Breast epithelium (tissue), 4 donors: ENCODE measurements at regions not wholly inside any gene's neighbourhood (a gene's known extent, or its start where the extent isn't known, plus 50 kb on each side); places are given as distances from the start of the nearest gene placed in this dataset.

Experiments
- DNase-seq, 2 donors: peaks; one replicate each; pipeline ENCODE4 v3.0.0-alpha.2; 2019; ENCODE audit warnings: low spot score in 2 of 2
- H3K27ac ChIP-seq, 2 donors: fragments of 200-600 bp; sonication (generic) in 1 of 2; one replicate each; pipeline ENCODE4 v1.5.1; 2016 to 2019; ENCODE audit warnings: mild to moderate bottlenecking in 1 of 2
- H3K27me3 ChIP-seq, 2 donors: fragments of 200-600 bp; sonication (generic) in 1 of 2; one replicate each; pipeline versions ENCODE4 v1.5.1 to v1.6.0; 2017 to 2019; ENCODE audit warnings: control low read depth in 1 of 2, mild to moderate bottlenecking in 1 of 2
- H3K36me3 ChIP-seq: fragments of 200-600 bp; one replicate; pipeline ENCODE4 v1.5.1; 2019
- H3K4me1 ChIP-seq, 2 donors: fragments of 200-600 bp; sonication (generic); one replicate each; pipeline ENCODE4 v1.5.1; 2016 to 2019; ENCODE audit warnings: control low read depth in 1 of 2
- H3K4me3 ChIP-seq, 3 donors: fragments of 200-600 bp; sonication (generic); 1 replicate in 2 of 3; 2 replicates in 1 of 3; pipeline ENCODE4 v1.5.1; 2016 to 2019; ENCODE audit warnings: mild to moderate bottlenecking in 3 of 3, moderate library complexity in 2 of 3
- H3K9me3 ChIP-seq, 2 donors: fragments of 200-600 bp; sonication (generic) in 1 of 2; one replicate each; pipeline ENCODE4 v1.5.1; 2016 to 2019; ENCODE audit warnings: control low read depth in 1 of 2
- POLR2A ChIP-seq: fragments of 450-650 bp; IDR thresholded peaks from one replicate; pipeline ENCODE4 v1.6.1; 2016; ENCODE audit warnings: antibody characterized with exemption, mild to moderate bottlenecking, moderate library complexity
- POLR2AphosphoS5 ChIP-seq, 3 donors: sonication (generic); formaldehyde crosslinking; IDR thresholded peaks; one replicate each; pipeline ENCODE4 v1.6.1; 2017; ENCODE audit warnings: antibody characterized with exemption in 3 of 3
- intact Hi-C: fragments of 100-400 bp; cut with DNase I; formaldehyde crosslinking; loops from one replicate; pipeline ENCODE4 v1.15.1; 2023; ENCODE audit warnings: low total_unique reads
- TF ChIP-seq, protein P1 (sequence below), 3 donors: fragments of 450-650 bp; IDR thresholded peaks; one replicate each; pipeline ENCODE4 v1.5.1; 2016 to 2017; ENCODE audit warnings: antibody characterized with exemption in 3 of 3, mild to moderate bottlenecking in 3 of 3, moderate library complexity in 3 of 3

DNA sequence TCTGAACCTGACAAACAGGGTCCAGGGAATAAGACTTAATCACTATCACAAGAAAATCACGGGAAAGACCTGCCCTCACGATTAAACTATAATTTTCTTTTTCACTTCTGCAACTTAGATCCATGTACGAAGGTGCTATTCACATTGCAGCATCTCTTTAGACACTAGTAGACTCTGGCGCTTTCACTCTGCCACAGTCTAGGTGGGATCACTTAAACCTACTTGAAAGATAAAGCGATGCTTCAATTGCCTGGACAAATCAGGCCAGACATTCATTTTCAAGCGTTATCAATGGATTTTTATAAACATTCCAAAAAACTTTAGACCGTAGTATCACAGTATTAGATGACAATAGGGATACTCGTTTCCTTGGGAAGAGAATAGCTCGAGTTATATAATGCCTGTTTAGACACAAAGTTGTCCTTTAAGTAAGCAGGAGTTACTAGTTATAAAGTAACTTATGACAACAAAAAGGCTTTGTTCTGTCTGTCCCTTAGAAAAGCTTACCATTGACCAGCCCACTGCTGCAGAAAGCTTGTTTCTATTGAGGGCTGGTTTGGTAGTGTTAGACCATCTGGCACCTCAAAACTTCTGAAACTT, 367.3 kb downstream of the UTRN start:
- intact Hi-C loops: no loop called here
- no peaks in the 10 kb centered on the region for H3K9me3 ChIP-seq
- H3K36me3 ChIP-seq: no peaks in the 10 kb centered on the region
- no peaks in the 10 kb centered on the region for H3K27me3 ChIP-seq
- DNase-seq: no peak
- no peaks in the 10 kb centered on the region for H3K4me1 ChIP-seq
- H3K4me3 ChIP-seq: no peak overlapping the region
- TF ChIP-seq, protein P1, sequence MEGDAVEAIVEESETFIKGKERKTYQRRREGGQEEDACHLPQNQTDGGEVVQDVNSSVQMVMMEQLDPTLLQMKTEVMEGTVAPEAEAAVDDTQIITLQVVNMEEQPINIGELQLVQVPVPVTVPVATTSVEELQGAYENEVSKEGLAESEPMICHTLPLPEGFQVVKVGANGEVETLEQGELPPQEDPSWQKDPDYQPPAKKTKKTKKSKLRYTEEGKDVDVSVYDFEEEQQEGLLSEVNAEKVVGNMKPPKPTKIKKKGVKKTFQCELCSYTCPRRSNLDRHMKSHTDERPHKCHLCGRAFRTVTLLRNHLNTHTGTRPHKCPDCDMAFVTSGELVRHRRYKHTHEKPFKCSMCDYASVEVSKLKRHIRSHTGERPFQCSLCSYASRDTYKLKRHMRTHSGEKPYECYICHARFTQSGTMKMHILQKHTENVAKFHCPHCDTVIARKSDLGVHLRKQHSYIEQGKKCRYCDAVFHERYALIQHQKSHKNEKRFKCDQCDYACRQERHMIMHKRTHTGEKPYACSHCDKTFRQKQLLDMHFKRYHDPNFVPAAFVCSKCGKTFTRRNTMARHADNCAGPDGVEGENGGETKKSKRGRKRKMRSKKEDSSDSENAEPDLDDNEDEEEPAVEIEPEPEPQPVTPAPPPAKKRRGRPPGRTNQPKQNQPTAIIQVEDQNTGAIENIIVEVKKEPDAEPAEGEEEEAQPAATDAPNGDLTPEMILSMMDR (IDR thresholded peaks at IDR 0.05): no peak
- TF ChIP-seq POLR2AphosphoS5 (IDR thresholded peaks at IDR 0.05): no peak
- no peak for TF ChIP-seq POLR2A
- H3K27ac ChIP-seq: no peak overlapping the region

DNA sequence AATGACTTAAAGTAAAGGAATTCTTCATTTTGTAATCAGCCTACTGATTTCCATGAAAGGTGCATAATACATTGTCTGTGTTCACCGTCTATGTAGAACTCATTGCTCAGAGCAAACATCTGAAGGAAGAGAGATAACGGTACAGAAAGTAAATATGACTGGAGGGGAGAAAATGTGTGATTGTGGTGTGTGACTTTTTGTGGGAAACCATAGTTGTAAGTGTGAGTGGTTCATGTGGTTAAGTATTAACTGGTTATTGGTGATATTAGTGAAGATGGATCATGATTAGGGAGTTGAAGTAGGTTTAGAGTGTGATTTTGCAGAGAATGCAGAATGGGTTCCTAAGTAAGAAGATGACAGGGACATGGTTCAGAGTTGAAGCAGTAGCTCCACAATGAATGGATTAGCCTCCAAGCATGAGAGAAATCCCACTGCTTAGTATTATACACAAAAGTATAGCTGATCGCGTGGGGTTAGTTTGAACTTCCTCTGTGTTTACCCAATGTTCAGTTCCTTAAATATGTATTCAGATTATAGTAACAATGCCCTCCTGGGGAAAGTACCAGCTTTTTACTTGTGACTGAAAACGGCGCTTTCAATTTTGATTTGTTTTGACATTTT, 368.9 kb downstream of the UTRN start:
- Histone ChIP-seq H3K4me3 (no peak overlapping the region), H3K4me1 (no peaks in the 10 kb centered on the region), H3K27ac (no peak overlapping the region), H3K9me3 (no peaks in the 10 kb centered on the region), H3K27me3 (no peaks in the 10 kb centered on the region), H3K36me3 (no peaks in the 10 kb centered on the region)
- DNase-seq: no peak
- intact Hi-C loops: no loop called here
- TF ChIP-seq POLR2A (no peak), POLR2AphosphoS5 (IDR thresholded peaks at IDR 0.05) (no peak)
- TF ChIP-seq, protein P1 (IDR thresholded peaks at IDR 0.05): no peak

DNA sequence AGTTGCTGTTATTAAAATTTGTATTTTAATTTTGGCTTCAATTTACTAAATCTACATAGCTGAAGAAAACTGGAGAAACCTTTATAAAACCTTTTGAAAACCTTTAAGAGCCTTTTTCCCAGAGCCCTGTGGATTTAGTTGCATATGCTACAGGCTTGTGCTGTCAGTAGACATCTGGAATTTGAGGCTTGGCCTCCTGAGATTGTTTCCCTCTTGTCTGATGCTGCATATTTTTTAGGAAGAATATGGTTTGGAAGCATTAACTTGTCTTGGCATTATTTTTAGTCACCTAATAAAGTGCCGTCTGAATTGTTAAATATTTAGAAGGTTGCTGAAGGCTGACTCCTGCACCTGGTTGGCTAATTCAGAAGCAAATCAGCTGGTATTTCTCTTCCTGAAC, 369.4 kb downstream of the UTRN start:
- Histone ChIP-seq H3K4me1 (no peaks in the 10 kb centered on the region), H3K4me3 (no peak overlapping the region), H3K9me3 (no peaks in the 10 kb centered on the region), H3K27me3 (no peaks in the 10 kb centered on the region), H3K27ac (no peak overlapping the region), H3K36me3 (no peaks in the 10 kb centered on the region)
- intact Hi-C loops: no loop called here
- no peak for TF ChIP-seq POLR2AphosphoS5 (IDR thresholded peaks at IDR 0.05)
- TF ChIP-seq POLR2A: no peak
- TF ChIP-seq, protein P1 (IDR thresholded peaks at IDR 0.05): no peak
- no peak for DNase-seq

DNA sequence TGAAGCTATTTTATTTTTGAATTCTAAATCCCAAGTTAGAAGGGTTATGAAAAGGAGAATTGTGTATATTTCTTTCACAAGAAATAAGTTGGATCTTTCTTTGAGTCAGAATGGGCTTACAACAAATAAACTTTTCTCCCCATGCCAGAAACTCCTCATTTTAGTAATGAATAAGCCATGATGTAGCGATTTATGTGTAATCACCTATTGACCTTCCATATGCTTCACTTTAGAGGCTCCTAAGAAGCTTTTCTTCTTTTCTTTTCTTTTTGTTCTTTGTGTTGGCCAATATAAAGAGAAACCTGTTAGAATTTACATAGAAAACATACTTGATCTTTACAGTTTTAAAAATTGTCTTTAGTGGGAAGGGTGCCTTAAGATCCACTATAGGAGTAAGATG, 370.2 kb downstream of the UTRN start:
- Histone ChIP-seq H3K4me3 (no peak overlapping the region), H3K27me3 (no peaks in the 10 kb centered on the region), H3K4me1 (no peaks in the 10 kb centered on the region), H3K36me3 (no peaks in the 10 kb centered on the region), H3K27ac (no peak overlapping the region), H3K9me3 (no peaks in the 10 kb centered on the region)
- intact Hi-C loops: no loop called here
- DNase-seq: no peak
- TF ChIP-seq, protein P1 (IDR thresholded peaks at IDR 0.05): no peak

DNA sequence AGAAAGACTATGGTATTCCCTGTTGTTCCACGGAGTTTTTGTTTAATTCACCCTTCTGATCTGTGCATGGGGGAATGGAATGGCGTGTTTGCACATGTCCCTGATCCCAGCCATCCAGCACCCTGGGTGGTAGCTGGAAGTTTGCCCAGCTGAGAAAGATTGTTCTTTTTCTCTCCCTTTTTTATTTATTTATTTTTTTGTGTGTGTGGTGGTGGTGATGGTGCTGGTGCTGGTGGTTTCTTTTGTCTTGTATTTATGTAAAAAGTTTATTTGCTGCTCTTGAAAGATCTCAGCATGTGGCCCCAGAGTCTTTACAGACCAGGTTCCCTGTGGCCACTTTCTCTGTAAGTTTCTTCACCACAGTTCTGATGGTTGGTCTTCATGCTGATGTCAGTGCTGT, 372.6 kb downstream of the UTRN start:
- TF ChIP-seq POLR2A (no peak), POLR2AphosphoS5 (IDR thresholded peaks at IDR 0.05) (no peak)
- TF ChIP-seq, protein P1 (IDR thresholded peaks at IDR 0.05): no peak
- H3K27ac ChIP-seq: no peak overlapping the region
- intact Hi-C loops: no loop called here
- no peaks in the 10 kb centered on the region for H3K9me3 ChIP-seq
- H3K27me3 ChIP-seq: no peaks in the 10 kb centered on the region
- H3K4me1 ChIP-seq: no peaks in the 10 kb centered on the region
- DNase-seq: no peak
- no peak overlapping the region for H3K4me3 ChIP-seq
- H3K36me3 ChIP-seq: no peaks in the 10 kb centered on the region
